Cardiac muscle cell (in vitro differentiated cells and primary cell): ENCODE measurements at regions not wholly inside any gene's neighbourhood (a gene's known extent, or its start where the extent isn't known, plus 50 kb on each side); places are given as distances from the start of the nearest gene placed in this dataset.

Experiments used
- DNase-seq, 2 donors: peaks; one replicate each; pipeline versions ENCODE4 v3.0.0 to v3.0.0-alpha.2; 2010 to 2017; ENCODE audit warnings: low read depth in 1 of 2, low spot score in 1 of 2
- H3K27ac ChIP-seq: fragments of 200-600 bp; sonication (generic); 2 replicates; pipeline ENCODE4 v1.5.1; 2016
- H3K27me3 ChIP-seq: fragments of 200-600 bp; sonication (generic); 2 replicates; pipeline ENCODE4 v1.6.0; 2016; ENCODE audit warnings: control low read depth
- H3K36me3 ChIP-seq: fragments of 200-600 bp; sonication (generic); 2 replicates; pipeline ENCODE4 v1.5.1; 2016; ENCODE audit warnings: control low read depth
- H3K4me1 ChIP-seq: fragments of 200-600 bp; sonication (generic); 2 replicates; pipeline ENCODE4 v1.8.1; 2017; ENCODE audit warnings: low read depth, mild to moderate bottlenecking, mixed run types
- H3K4me3 ChIP-seq: fragments of 200-600 bp; sonication (generic); 2 replicates; pipeline ENCODE4 v1.5.1; 2016; ENCODE audit warnings: mild to moderate bottlenecking
- H3K9me3 ChIP-seq: fragments of 200-600 bp; sonication (generic); 2 replicates; pipeline ENCODE4 v1.5.1; 2017; ENCODE audit warnings: low read depth, mild to moderate bottlenecking, control low read depth
- CTCF ChIP-seq: IDR thresholded peaks from 2 replicates; pipeline ENCODE4 v1.5.1; 2012; ENCODE audit warnings: low read depth, mild to moderate bottlenecking, low read length

- Histone ChIP-seq H3K4me3 (no peak overlapping the region), H3K36me3 (no peaks in the 10 kb centered on the region), H3K27ac (no peak overlapping the region)
These were observed 866.1 kb downstream of the TLE4 start for GRCh38 chr9:80437825-80438224.

GRCh38 chr9:80437091-80437640 lies 865.4 kb downstream of the TLE4 start:
- Histone ChIP-seq H3K9me3 (no peaks in the 10 kb centered on the region), H3K27me3 (no peaks in the 10 kb centered on the region)
- no peak for TF ChIP-seq CTCF

More at GRCh38 chr9:80437825-80438224, 866.1 kb downstream of the TLE4 start:
- Histone ChIP-seq H3K27me3 (no peaks in the 10 kb centered on the region), H3K4me1 (no peaks in the 10 kb centered on the region), H3K9me3 (no peaks in the 10 kb centered on the region)
- DNase-seq, result no peak
- TF ChIP-seq CTCF, result no peak

GRCh38 chr9:80435591-80435990 lies 863.8 kb downstream of the TLE4 start:
- H3K36me3 ChIP-seq, result no peaks in the 10 kb centered on the region
- no peaks in the 10 kb centered on the region for H3K4me1 ChIP-seq
- H3K27ac ChIP-seq, result no peak overlapping the region
- no peak overlapping the region for H3K4me3 ChIP-seq
- no peak for TF ChIP-seq CTCF
- no peaks in the 10 kb centered on the region for H3K9me3 ChIP-seq
- no peak for DNase-seq
- H3K27me3 ChIP-seq, result no peaks in the 10 kb centered on the region

More at GRCh38 chr9:80437091-80437640, 865.4 kb downstream of the TLE4 start:
- no peaks in the 10 kb centered on the region for H3K36me3 ChIP-seq
- no peaks in the 10 kb centered on the region for H3K4me1 ChIP-seq
- H3K4me3 ChIP-seq, result no peak overlapping the region
- DNase-seq, result no peak
- no peak overlapping the region for H3K27ac ChIP-seq

DNA sequence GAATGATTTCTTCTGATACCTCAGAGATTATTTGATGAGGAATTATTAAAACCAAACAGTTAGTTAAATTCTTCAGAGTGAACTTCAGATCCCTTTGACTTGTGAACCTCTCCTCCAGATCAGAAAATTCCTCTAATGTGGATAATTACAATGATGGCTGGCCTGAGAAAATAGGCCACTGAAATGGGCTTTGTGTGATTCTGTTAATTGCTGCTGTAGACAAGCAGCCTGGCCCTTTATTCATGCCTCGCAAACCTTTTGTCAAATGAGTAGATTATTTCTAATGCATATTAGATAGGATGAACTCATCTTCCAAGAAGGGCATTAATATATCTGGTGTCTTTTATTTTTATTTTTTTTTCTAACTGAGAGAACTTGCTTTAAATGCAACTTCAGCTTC lies 855.2 kb downstream of the TLE4 start:
- Histone ChIP-seq H3K27me3 (no peaks in the 10 kb centered on the region), H3K36me3 (no peaks in the 10 kb centered on the region), H3K4me3 (no peak overlapping the region), H3K4me1 (no peaks in the 10 kb centered on the region), H3K9me3 (no peaks in the 10 kb centered on the region), H3K27ac (no peak overlapping the region)
- TF ChIP-seq CTCF, result no peak
- DNase-seq, result no peak

DNA sequence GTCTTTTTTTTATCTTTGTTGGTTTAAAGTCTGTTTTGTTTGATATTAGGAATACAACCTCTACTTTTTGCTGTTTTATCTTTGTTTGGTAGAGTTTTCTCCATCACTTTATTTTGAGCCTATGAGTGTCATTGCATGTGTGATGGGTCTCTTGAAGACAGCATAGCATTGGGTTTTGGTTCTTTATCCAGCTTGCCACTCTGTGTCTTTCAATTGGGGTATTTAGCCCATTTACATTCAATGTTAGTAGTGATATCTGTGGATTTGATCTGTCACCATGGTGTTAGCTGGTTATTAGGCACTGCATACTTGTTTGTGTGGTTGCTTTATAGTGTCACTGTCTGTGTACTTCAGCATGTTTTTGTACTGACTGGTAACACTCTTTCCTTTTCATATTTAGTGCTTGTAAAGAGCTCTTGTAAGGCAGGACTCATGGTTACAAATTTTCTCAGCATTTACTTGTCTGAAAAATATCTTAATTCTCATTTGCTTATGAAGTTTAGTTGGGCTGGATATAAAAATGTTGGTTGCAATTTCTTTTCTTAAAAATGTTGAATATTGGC lies 845.5 kb downstream of the TLE4 start:
- Histone ChIP-seq H3K27ac (no peak overlapping the region), H3K4me1 (no peaks in the 10 kb centered on the region), H3K36me3 (no peaks in the 10 kb centered on the region), H3K9me3 (no peaks in the 10 kb centered on the region), H3K27me3 (no peaks in the 10 kb centered on the region), H3K4me3 (no peak overlapping the region)
- TF ChIP-seq CTCF, result no peak
- DNase-seq, result no peak
